ENCODE measurements at regions not wholly inside any gene's neighbourhood (a gene's known extent, or its start where the extent isn't known, plus 50 kb on each side); places are given as distances from the start of the nearest gene placed in this dataset.

DNA sequence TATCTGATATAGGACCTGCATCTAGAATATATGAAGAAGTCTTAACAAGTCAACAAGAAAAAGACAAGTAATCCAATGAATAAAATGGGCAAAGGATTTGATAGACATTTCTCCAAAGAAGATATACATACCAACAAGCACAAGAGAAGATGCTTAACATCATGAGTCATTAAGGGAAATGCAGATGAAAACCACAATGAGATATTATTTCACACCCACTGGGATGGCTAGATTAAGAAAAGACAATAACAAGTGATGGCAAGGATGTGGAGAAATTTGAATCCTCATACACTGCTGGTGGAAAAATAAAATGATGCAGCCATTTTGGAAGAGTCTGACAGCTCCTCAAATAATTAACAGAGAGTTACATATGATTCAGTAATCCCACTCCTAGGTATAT is 502.6 kb downstream of the FUT8 start:
- peaks cover 2% of the 10 kb centered on the region for H3K9me3 Mint-ChIP-seq (ENCODE audit: low read depth)
- POLR2A ChIA-PET = interaction anchor here (0.6 kb wide), 1 partner anchor 1189 kb away, joined by 3 read pairs; no protein-coding TSS in a partner anchor

GRCh38 chr14:65916055-65916454 is 503.5 kb downstream of the FUT8 start:
- intact Hi-C loops (cut with DNase I, micrococcal nuclease) = no loop called here
- Mint-ChIP-seq H3K4me1 (peaks cover 16% of the 10 kb centered on the region), H3K9me3 (ENCODE audit: low read depth) (peaks cover 2% of the 10 kb centered on the region), H3K27ac (no peak overlapping the region), H3K27me3 (no peaks in the 10 kb centered on the region), H3K4me3 (no peak overlapping the region), H3K36me3 (ENCODE audit: low read depth) (no peaks in the 10 kb centered on the region)
- DNase-seq (no peak), ATAC-seq (no peak)
- ChIA-PET POLR2A (no interaction called here), CTCF (interaction anchor here (0.7 to 2.8 kb wide), 2 partner anchors 11 to 584 kb away, joined by 3 to 12 read pairs; no protein-coding TSS in a partner anchor)

More for the DNA sequence above, 502.6 kb downstream of the FUT8 start:
- H3K4me3 Mint-ChIP-seq = no peak overlapping the region
- CTCF ChIA-PET = interaction anchor here (0.5 to 2.8 kb wide), 2 partner anchors 12 to 758 kb away, joined by 4 to 12 read pairs; no protein-coding TSS in a partner anchor
- no peaks in the 10 kb centered on the region for H3K27me3 Mint-ChIP-seq
- intact Hi-C loops (cut with DNase I, micrococcal nuclease) = no loop called here
- H3K36me3 Mint-ChIP-seq (ENCODE audit: low read depth) = no peaks in the 10 kb centered on the region
- H3K27ac Mint-ChIP-seq = no peak overlapping the region
- ATAC-seq (peak; percentile 68), DNase-seq (no peak)
- peaks cover 16% of the 10 kb centered on the region for H3K4me1 Mint-ChIP-seq

DNA sequence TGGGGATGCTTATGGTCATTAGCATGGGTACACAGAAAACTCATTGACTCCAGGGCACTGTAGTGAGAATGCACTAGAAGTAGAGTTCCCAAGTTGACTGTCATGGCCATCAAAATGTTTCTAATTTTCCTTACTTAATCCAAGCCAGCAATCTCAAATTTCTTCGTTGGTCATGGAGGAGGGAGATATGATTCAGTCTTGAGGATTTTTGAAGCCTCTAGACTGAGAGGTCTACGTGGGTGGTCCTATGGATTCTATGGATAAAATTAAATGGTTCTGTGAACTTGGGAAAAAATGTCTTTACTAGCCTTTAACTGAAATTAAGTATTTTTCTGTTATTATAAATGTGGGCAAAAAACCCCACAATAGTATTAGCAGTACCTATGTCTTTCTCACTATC is 508.5 kb downstream of the FUT8 start:
- Mint-ChIP-seq H3K9me3 (ENCODE audit: low read depth) (peaks cover 1% of the 10 kb centered on the region), H3K27me3 (no peaks in the 10 kb centered on the region), H3K27ac (no peak overlapping the region), H3K4me1 (peaks cover 2% of the 10 kb centered on the region), H3K36me3 (ENCODE audit: low read depth) (no peaks in the 10 kb centered on the region), H3K4me3 (no peak overlapping the region)
- no peak for ATAC-seq
- CTCF ChIA-PET = interaction anchor here (0.7 kb wide), 1 partner anchor 20 kb away, joined by 3 read pairs; no protein-coding TSS in a partner anchor
- POLR2A ChIA-PET = no interaction called here
- intact Hi-C loops (cut with DNase I, micrococcal nuclease) = no loop called here
- DNase-seq = no peak

DNA sequence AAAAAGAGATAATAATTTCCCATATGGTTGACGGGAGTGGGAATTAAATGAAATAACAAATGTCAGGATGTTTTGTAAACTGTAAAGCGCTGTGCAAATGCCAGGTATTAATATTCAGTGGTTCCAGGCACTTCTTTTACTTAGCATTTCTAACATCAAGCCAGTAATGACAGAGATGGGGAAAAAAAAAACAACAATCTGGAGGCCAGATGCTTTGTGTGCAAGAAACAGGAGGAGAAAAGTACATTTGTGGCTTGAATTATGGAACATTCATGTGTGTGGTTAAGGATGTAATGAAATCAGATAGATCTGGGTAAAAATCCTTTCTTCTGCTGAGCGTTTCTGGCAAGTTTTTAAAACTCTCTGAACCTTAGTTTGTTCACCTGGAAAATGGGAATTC is 509.6 kb downstream of the FUT8 start:
- no peak for DNase-seq
- ATAC-seq = no peak
- ChIA-PET POLR2A (no interaction called here), CTCF (no interaction called here)
- Mint-ChIP-seq H3K4me1 (peaks cover 12% of the 10 kb centered on the region), H3K27me3 (no peaks in the 10 kb centered on the region), H3K27ac (no peak overlapping the region), H3K9me3 (ENCODE audit: low read depth) (no peaks in the 10 kb centered on the region), H3K36me3 (ENCODE audit: low read depth) (no peaks in the 10 kb centered on the region), H3K4me3 (no peak overlapping the region)
- intact Hi-C loops (cut with DNase I, micrococcal nuclease) = no loop called here

DNA sequence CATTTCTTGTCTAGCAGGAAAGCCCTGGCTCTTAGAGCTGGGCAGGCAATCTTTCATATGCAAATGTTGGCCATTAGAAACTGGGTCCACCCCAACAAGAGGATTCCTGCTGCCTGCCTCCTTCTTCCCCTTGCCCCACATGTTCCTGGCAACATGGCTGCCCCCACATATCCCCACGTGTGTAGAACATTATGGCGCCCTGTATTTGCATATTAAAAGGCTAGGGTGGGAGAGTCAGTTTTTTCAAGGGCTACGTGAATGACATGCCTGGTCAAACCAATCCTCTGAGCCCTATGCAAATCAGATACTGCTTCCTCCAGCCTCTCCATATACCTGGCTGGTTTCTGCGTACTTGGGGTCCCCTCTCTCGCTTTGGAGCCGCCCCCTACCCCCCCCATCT is 514.0 kb downstream of the FUT8 start:
- H3K36me3 Mint-ChIP-seq (ENCODE audit: low read depth) = no peaks in the 10 kb centered on the region
- peaks cover 39% of the 10 kb centered on the region for H3K4me1 Mint-ChIP-seq
- ChIA-PET POLR2A (no interaction called here), CTCF (interaction anchor here (0.7 to 3.1 kb wide), 5 partner anchors 10 to 254 kb away, joined by 3 to 17 read pairs (median 11); no protein-coding TSS in a partner anchor)
- no peak overlapping the region for H3K27ac Mint-ChIP-seq
- H3K27me3 Mint-ChIP-seq = peaks cover 5% of the 10 kb centered on the region
- intact Hi-C loops (cut with DNase I, micrococcal nuclease) = no loop called here
- H3K4me3 Mint-ChIP-seq = no peak overlapping the region
- H3K9me3 Mint-ChIP-seq (ENCODE audit: low read depth) = no peaks in the 10 kb centered on the region
- ATAC-seq (no peak), DNase-seq (no peak)

DNA sequence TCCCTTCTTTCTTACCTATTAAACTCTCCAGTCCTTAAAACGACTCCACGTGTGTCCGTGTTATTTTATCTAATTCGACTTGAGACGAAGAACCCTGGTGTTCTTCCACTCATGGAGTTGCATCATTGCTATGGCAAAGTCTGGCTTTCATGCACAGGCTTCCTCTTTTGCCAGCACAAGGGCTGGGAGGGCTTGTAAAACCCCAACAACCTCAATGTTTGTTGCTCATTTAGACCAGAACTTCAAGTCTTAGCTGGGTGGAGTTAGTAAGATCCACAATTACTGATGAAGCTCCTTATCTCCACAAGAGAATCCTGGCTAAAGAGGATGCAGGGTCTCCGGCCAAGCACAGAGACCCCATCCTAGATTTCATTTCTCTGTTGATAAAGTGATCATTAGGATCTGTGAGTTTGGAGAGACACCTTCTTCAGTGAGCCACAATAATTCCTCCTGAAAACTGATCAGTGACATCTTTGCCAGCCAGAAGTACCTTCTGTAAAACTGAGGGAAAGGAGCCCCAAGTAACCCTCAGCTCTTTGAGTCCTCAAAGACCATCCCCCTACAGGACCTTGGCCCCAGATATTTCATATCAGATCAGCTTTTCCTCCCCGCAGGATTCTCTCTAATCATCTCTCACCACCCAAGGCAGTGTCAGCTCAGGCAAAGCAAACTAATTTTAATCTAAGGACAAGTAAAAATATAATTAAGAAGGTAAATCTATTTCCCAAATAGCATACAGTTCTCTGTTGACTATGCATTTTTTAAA is 514.6 kb downstream of the FUT8 start:
- DNase-seq (no peak), ATAC-seq (no peak)
- no peaks in the 10 kb centered on the region for H3K36me3 Mint-ChIP-seq (ENCODE audit: low read depth)
- peaks cover 39% of the 10 kb centered on the region for H3K4me1 Mint-ChIP-seq
- ChIA-PET POLR2A (no interaction called here), CTCF (interaction anchor here (0.5 to 3.1 kb wide), 11 partner anchors 11 to 721 kb away, joined by 3 to 17 read pairs (median 6); no protein-coding TSS in a partner anchor)
- intact Hi-C loops (cut with DNase I, micrococcal nuclease) = no loop called here
- H3K4me3 Mint-ChIP-seq = no peak overlapping the region
- no peaks in the 10 kb centered on the region for H3K9me3 Mint-ChIP-seq (ENCODE audit: low read depth)
- peaks cover 5% of the 10 kb centered on the region for H3K27me3 Mint-ChIP-seq
- H3K27ac Mint-ChIP-seq = peak overlapping the region; percentile 8

DNA sequence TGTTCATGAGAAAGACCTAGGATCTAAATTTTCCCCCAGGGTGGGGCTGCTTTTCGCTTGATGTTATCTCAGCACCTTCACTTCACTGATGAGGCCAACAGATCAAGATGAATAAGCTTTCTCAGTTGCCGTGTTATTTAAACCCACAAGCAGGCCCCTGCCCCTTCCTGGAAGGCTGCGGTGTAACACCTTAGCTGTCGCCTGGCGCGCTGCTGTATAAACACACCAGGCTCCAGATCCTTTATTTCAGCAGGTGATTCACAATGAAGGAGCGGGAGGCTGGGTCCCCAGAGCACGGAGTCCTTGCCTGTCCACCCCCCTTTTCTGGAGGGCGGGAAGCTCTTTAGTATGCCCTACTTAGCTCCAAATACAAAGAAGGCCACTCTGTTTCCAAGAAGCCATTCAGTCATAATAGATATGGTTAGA is 515.4 kb downstream of the FUT8 start:
- no peak overlapping the region for H3K4me3 Mint-ChIP-seq
- peak; percentile 96 for ATAC-seq
- H3K27me3 Mint-ChIP-seq = peaks cover 5% of the 10 kb centered on the region
- ChIA-PET POLR2A (no interaction called here), CTCF (interaction anchor here (1.0 to 3.1 kb wide), 8 partner anchors 11 to 722 kb away, joined by 4 to 17 read pairs (median 6); no protein-coding TSS in a partner anchor)
- no peaks in the 10 kb centered on the region for H3K9me3 Mint-ChIP-seq (ENCODE audit: low read depth)
- no peaks in the 10 kb centered on the region for H3K36me3 Mint-ChIP-seq (ENCODE audit: low read depth)
- intact Hi-C loops (cut with DNase I, micrococcal nuclease) = loop anchor here (1.0 to 2.0 kb wide), 5 partner anchors 21 to 722 kb away; no protein-coding TSS in a partner anchor
- DNase-seq = peak; percentile 93
- peaks cover 39% of the 10 kb centered on the region for H3K4me1 Mint-ChIP-seq
- peak overlapping the region; percentile 59 for H3K27ac Mint-ChIP-seq

DNA sequence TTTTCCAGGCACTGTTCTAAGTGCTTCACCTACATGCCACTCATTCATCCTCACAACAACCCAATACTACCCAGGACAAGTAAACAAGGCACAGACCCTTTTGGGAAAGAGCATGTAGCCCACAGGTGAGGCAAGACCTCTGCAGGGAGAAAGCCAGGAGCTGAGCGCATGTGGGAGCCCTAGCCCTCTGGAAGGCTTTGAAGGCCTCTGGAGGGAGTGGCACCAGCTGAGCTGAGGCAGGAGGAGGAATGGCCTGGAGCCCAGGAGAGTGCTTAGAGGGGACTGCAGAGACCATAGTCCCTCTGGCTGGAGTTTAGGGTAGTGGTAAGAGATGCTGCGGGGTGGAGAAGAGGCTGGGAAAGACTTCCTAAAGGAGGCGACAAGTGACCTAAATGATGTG is 516.5 kb downstream of the FUT8 start:
- H3K27ac Mint-ChIP-seq = peak overlapping the region; percentile 40

GRCh38 chr14:65933400-65934069 is 521.0 kb downstream of the FUT8 start:
- Mint-ChIP-seq H3K36me3 (ENCODE audit: low read depth) (peaks cover under 1% of the 10 kb centered on the region), H3K27me3 (peaks cover 5% of the 10 kb centered on the region), H3K9me3 (ENCODE audit: low read depth) (peaks cover 7% of the 10 kb centered on the region), H3K4me1 (peaks cover 35% of the 10 kb centered on the region), H3K27ac (no peak overlapping the region), H3K4me3 (no peak overlapping the region)
- intact Hi-C loops (cut with DNase I, micrococcal nuclease) = no loop called here
- no peak for DNase-seq
- CTCF ChIA-PET = no interaction called here
- POLR2A ChIA-PET = no interaction called here
- ATAC-seq = no peak

More for the DNA sequence above, 516.5 kb downstream of the FUT8 start:
- CTCF ChIA-PET = interaction anchor here (2.8 kb wide), 1 partner anchor 21 kb away, joined by 17 read pairs; no protein-coding TSS in a partner anchor
- intact Hi-C loops (cut with DNase I, micrococcal nuclease) = loop anchor here (1.0 to 2.0 kb wide), 5 partner anchors 20 to 723 kb away; no protein-coding TSS in a partner anchor
- ATAC-seq = no peak
- no peaks in the 10 kb centered on the region for H3K9me3 Mint-ChIP-seq (ENCODE audit: low read depth)
- no peak overlapping the region for H3K4me3 Mint-ChIP-seq
- H3K36me3 Mint-ChIP-seq (ENCODE audit: low read depth) = no peaks in the 10 kb centered on the region
- peaks cover 5% of the 10 kb centered on the region for H3K27me3 Mint-ChIP-seq
- no peak for DNase-seq
- H3K4me1 Mint-ChIP-seq = peaks cover 39% of the 10 kb centered on the region
- POLR2A ChIA-PET = no interaction called here

- Mint-ChIP-seq H3K36me3 (ENCODE audit: low read depth) (peaks cover 1% of the 10 kb centered on the region), H3K27me3 (peaks cover 2% of the 10 kb centered on the region), H3K4me1 (peaks cover 33% of the 10 kb centered on the region), H3K27ac (no peak overlapping the region), H3K9me3 (ENCODE audit: low read depth) (peaks cover 7% of the 10 kb centered on the region), H3K4me3 (no peak overlapping the region)
- POLR2A ChIA-PET = no interaction called here
- ATAC-seq = no peak
- intact Hi-C loops (cut with DNase I, micrococcal nuclease) = no loop called here
- DNase-seq = no peak
- CTCF ChIA-PET = no interaction called here
These were observed 521.5 kb downstream of the FUT8 start for GRCh38 chr14:65934070-65934435.

GRCh38 chr14:65936342-65936975 is 523.9 kb downstream of the FUT8 start:
- peaks cover 25% of the 10 kb centered on the region for H3K4me1 Mint-ChIP-seq
- intact Hi-C loops (cut with DNase I, micrococcal nuclease) = no loop called here
- ChIA-PET POLR2A (no interaction called here), CTCF (interaction anchor here (0.6 to 1.1 kb wide), 2 partner anchors 12 to 24 kb away, joined by 3 to 4 read pairs; no protein-coding TSS in a partner anchor)
- H3K27me3 Mint-ChIP-seq = no peaks in the 10 kb centered on the region
- DNase-seq (no peak), ATAC-seq (no peak)
- H3K9me3 Mint-ChIP-seq (ENCODE audit: low read depth) = peaks cover 7% of the 10 kb centered on the region
- no peak overlapping the region for H3K4me3 Mint-ChIP-seq
- peaks cover 1% of the 10 kb centered on the region for H3K36me3 Mint-ChIP-seq (ENCODE audit: low read depth)
- H3K27ac Mint-ChIP-seq = peak overlapping the region; percentile 24
